ENCODE measurements at regions not wholly inside any gene's neighbourhood (a gene's known extent, or its start where the extent isn't known, plus 50 kb on each side); places are given as distances from the start of the nearest gene placed in this dataset.
A peak's percentile ranks its signal among the peaks of the same experiment; 100 is the strongest.

- no peak for TF ChIP-seq CTCF (IDR thresholded peaks at IDR 0.05)
- Histone ChIP-seq H3K4me3 (no peak overlapping the region), H3K27ac (no peak overlapping the region)
- no peak for DNase-seq (ENCODE audit: low spot score)
These were observed 107.7 kb upstream of the KLF6 start for GRCh38 chr10:3892440-3893425.

GRCh38 chr10:3891396-3891795 lies 106.4 kb upstream of the KLF6 start:
- no peak for TF ChIP-seq CTCF (IDR thresholded peaks at IDR 0.05)
- no peak overlapping the region for H3K27ac ChIP-seq
- no peak for DNase-seq (ENCODE audit: low spot score)

GRCh38 chr10:3890602-3891352 lies 105.8 kb upstream of the KLF6 start:
- no peak for TF ChIP-seq CTCF (IDR thresholded peaks at IDR 0.05)
- Histone ChIP-seq H3K4me3 (no peak overlapping the region), H3K27ac (no peak overlapping the region)
- DNase-seq (ENCODE audit: low spot score), result no peak

More at GRCh38 chr10:3891396-3891795, 106.4 kb upstream of the KLF6 start:
- no peak overlapping the region for H3K4me3 ChIP-seq

GRCh38 chr10:3889961-3890522 lies 105.0 kb upstream of the KLF6 start:
- no peak for TF ChIP-seq CTCF (IDR thresholded peaks at IDR 0.05)
- no peak for DNase-seq (ENCODE audit: low spot score)
- H3K27ac ChIP-seq, result no peak overlapping the region
- no peak overlapping the region for H3K4me3 ChIP-seq

GRCh38 chr10:3887885-3888476 lies 103.0 kb upstream of the KLF6 start:
- DNase-seq (ENCODE audit: low spot score), result no peak
- H3K27ac ChIP-seq, result peak overlapping the region; percentile 73 to 84
- TF ChIP-seq CTCF (IDR thresholded peaks at IDR 0.05), result no peak
- no peak overlapping the region for H3K4me3 ChIP-seq

GRCh38 chr10:3887404-3887803 lies 102.4 kb upstream of the KLF6 start:
- Histone ChIP-seq H3K27ac (peak overlapping the region; percentile 73 to 84), H3K4me3 (peak overlapping the region; percentile 9)
- no peak for DNase-seq (ENCODE audit: low spot score)
- TF ChIP-seq CTCF (IDR thresholded peaks at IDR 0.05), result no peak
